ENCODE measurements at regions not wholly inside any gene's neighbourhood (a gene's known extent, or its start where the extent isn't known, plus 50 kb on each side); places are given as distances from the start of the nearest gene placed in this dataset.
A peak's percentile ranks its signal among the peaks of the same experiment; 100 is the strongest.
"Not testable (repeated sequence)": the region's sequence is repeated elsewhere in the genome, so short reads cannot be mapped to it uniquely, and the experiment has no call there.

DNA sequence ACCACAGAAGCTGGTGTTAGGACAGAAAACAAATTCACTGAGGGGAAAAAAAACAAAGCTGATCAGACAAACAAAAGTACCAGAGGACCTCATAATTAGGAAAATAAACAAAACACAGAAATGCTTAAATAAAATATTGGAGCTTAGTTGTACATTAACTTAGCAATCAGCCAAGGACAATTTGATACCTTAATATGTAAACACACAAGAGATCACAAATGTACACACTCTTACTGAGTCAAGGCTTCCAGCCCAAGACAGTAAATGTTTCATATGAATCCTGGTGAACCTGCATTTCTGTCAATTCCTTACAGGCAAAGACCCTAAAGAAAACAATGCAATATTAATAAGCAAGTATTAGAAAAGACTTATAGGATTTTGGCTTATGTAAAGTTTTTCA is 62.0 kb upstream of the SPTLC3 start:
- Mint-ChIP-seq H3K27ac (peak overlapping the region; percentile 30), H3K9me3 (ENCODE audit: low read depth) (no peaks in the 10 kb centered on the region), H3K4me1 (ENCODE audit: low read depth) (peaks cover 10% of the 10 kb centered on the region)

GRCh38 chr20:12947691-12948090 is 61.1 kb upstream of the SPTLC3 start:
- Mint-ChIP-seq H3K4me3 (ENCODE audit: low read depth) (no peak overlapping the region), H3K27me3 (no peaks in the 10 kb centered on the region), H3K36me3 (ENCODE audit: insufficient read depth) (no peaks in the 10 kb centered on the region), H3K27ac (no peak overlapping the region), H3K9me3 (ENCODE audit: low read depth) (no peaks in the 10 kb centered on the region), H3K4me1 (ENCODE audit: low read depth) (peaks cover 10% of the 10 kb centered on the region)
- no peak for DNase-seq (ENCODE audit: low spot score, unreplicated experiment)
- TF ChIP-seq, protein P1, sequence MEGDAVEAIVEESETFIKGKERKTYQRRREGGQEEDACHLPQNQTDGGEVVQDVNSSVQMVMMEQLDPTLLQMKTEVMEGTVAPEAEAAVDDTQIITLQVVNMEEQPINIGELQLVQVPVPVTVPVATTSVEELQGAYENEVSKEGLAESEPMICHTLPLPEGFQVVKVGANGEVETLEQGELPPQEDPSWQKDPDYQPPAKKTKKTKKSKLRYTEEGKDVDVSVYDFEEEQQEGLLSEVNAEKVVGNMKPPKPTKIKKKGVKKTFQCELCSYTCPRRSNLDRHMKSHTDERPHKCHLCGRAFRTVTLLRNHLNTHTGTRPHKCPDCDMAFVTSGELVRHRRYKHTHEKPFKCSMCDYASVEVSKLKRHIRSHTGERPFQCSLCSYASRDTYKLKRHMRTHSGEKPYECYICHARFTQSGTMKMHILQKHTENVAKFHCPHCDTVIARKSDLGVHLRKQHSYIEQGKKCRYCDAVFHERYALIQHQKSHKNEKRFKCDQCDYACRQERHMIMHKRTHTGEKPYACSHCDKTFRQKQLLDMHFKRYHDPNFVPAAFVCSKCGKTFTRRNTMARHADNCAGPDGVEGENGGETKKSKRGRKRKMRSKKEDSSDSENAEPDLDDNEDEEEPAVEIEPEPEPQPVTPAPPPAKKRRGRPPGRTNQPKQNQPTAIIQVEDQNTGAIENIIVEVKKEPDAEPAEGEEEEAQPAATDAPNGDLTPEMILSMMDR (IDR thresholded peaks at IDR 0.05; ENCODE audit: unreplicated experiment): no peak

More for the DNA sequence above, 62.0 kb upstream of the SPTLC3 start:
- DNase-seq (ENCODE audit: low spot score, unreplicated experiment): no peak
- no peaks in the 10 kb centered on the region for H3K36me3 Mint-ChIP-seq (ENCODE audit: insufficient read depth)
- TF ChIP-seq, protein P1 (IDR thresholded peaks at IDR 0.05; ENCODE audit: unreplicated experiment): no peak
- H3K27me3 Mint-ChIP-seq: no peaks in the 10 kb centered on the region
- no peak overlapping the region for H3K4me3 Mint-ChIP-seq (ENCODE audit: low read depth)

- no peak for DNase-seq (ENCODE audit: low spot score, unreplicated experiment)
- Mint-ChIP-seq H3K4me3 (ENCODE audit: low read depth) (no peak overlapping the region), H3K27ac (no peak overlapping the region), H3K9me3 (ENCODE audit: low read depth) (peaks cover 6% of the 10 kb centered on the region), H3K4me1 (ENCODE audit: low read depth) (peaks cover 12% of the 10 kb centered on the region), H3K36me3 (ENCODE audit: insufficient read depth) (no peaks in the 10 kb centered on the region), H3K27me3 (no peaks in the 10 kb centered on the region)
- TF ChIP-seq, protein P1 (IDR thresholded peaks at IDR 0.05; ENCODE audit: unreplicated experiment): no peak
These were observed 59.3 kb upstream of the SPTLC3 start for GRCh38 chr20:12949429-12949980.

DNA sequence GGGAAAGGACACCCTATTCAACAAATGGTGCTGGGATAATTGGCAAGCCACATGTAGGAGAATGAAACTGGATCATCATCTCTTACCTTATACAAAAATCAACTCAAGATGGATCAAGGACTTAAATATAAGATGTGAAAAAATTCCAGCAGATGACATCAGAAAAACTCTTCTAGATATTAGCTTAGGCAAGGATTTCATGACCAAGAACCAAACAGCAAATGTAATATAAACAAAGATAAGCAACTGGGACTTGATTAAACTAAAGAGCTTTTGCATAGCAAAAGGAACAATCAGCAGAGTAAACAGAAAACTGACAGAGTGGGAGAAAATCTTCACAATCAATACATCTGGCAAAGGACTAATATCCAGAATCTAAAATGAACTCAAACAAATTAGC is 54.5 kb upstream of the SPTLC3 start:
- H3K27me3 Mint-ChIP-seq; H3K9me3 Mint-ChIP-seq (ENCODE audit: low read depth); H3K4me3 Mint-ChIP-seq (ENCODE audit: low read depth); H3K27ac Mint-ChIP-seq; H3K36me3 Mint-ChIP-seq (ENCODE audit: insufficient read depth); H3K4me1 Mint-ChIP-seq (ENCODE audit: low read depth); DNase-seq (ENCODE audit: low spot score, unreplicated experiment): not testable (repeated sequence)

- Mint-ChIP-seq H3K27ac (no peak overlapping the region), H3K36me3 (ENCODE audit: insufficient read depth) (no peaks in the 10 kb centered on the region), H3K4me3 (ENCODE audit: low read depth) (no peak overlapping the region), H3K9me3 (ENCODE audit: low read depth) (peaks cover 6% of the 10 kb centered on the region), H3K27me3 (no peaks in the 10 kb centered on the region), H3K4me1 (ENCODE audit: low read depth) (peaks cover 2% of the 10 kb centered on the region)
- TF ChIP-seq, protein P1 (IDR thresholded peaks at IDR 0.05; ENCODE audit: unreplicated experiment): no peak
- no peak for DNase-seq (ENCODE audit: low spot score, unreplicated experiment)
These were observed 53.2 kb upstream of the SPTLC3 start for GRCh38 chr20:12955611-12956010.

DNA sequence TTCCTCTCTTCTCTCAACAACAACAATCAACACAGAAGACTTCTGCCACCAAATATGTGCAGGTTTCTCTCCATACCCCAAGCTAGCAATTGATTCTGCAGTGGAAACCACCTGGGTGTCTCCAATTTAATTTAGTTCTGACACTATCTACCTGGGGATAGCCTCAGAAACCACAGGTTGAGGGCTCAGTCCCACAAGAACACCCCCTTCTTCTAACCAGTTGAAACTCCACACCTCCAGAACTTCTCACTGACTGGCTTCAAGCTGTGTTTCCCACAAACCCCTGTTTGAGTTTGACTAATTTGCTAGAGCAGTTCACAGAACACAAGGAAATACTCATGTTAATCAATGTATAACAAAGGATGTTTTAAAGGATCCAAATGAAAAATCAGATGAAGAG is 52.5 kb upstream of the SPTLC3 start:
- H3K9me3 Mint-ChIP-seq (ENCODE audit: low read depth): peaks cover 6% of the 10 kb centered on the region

More for the DNA sequence above, 52.5 kb upstream of the SPTLC3 start:
- H3K27ac Mint-ChIP-seq: no peak overlapping the region
- H3K36me3 Mint-ChIP-seq (ENCODE audit: insufficient read depth): no peaks in the 10 kb centered on the region
- H3K4me3 Mint-ChIP-seq (ENCODE audit: low read depth): no peak overlapping the region
- H3K4me1 Mint-ChIP-seq (ENCODE audit: low read depth): peaks cover 2% of the 10 kb centered on the region
- TF ChIP-seq, protein P1 (IDR thresholded peaks at IDR 0.05; ENCODE audit: unreplicated experiment): no peak
- DNase-seq (ENCODE audit: low spot score, unreplicated experiment): no peak
- no peaks in the 10 kb centered on the region for H3K27me3 Mint-ChIP-seq

Measured in progenitor cell of endocrine pancreas (in vitro differentiated cells).